A549 (cell line): ENCODE measurements at regions not wholly inside any gene's neighbourhood (a gene's known extent, or its start where the extent isn't known, plus 50 kb on each side); places are given as distances from the start of the nearest gene placed in this dataset.

Source experiments
- CHD4 ChIP-seq: fragments of 200-600 bp; sonication (generic); IDR thresholded peaks from 2 replicates; pipeline ENCODE4 v1.6.1; 2016; ENCODE audit warnings: antibody characterized with exemption, mild to moderate bottlenecking, borderline replicate concordance
- EHMT2 ChIP-seq: fragments of 200-600 bp; sonication (generic); IDR thresholded peaks from 2 replicates; pipeline ENCODE4 v1.6.1; 2016; ENCODE audit warnings: antibody characterized with exemption, low read depth, mild to moderate bottlenecking, moderate library complexity
- EP300 ChIP-seq, 2 experiments: fragments of >200 bp; sonication (Bioruptor Twin); formaldehyde crosslinking; IDR thresholded peaks; 2 replicates in 1 of 2; 3 replicates in 1 of 2; pipeline ENCODE4 v1.6.1; 2016 to 2017
- FOSL2 ChIP-seq, 2 experiments: fragments of 450-650 bp in 1 of 2; fragments of >200 bp in 1 of 2; sonication (Bioruptor Twin) in 1 of 2; formaldehyde crosslinking; IDR thresholded peaks; 2 replicates each; pipeline versions ENCODE4 v1.5.0 to v1.6.1; 2016 to 2020; ENCODE audit warnings: mild to moderate bottlenecking in 1 of 2, moderate library complexity in 1 of 2
- KDM1A ChIP-seq: fragments of 200-600 bp; sonication (generic); IDR thresholded peaks from 2 replicates; pipeline ENCODE4 v1.6.1; 2016; ENCODE audit warnings: low read depth, mild to moderate bottlenecking
- MAX ChIP-seq: IDR thresholded peaks from 2 replicates; pipeline ENCODE4 v1.6.1; 2012
- NR3C1 ChIP-seq: fragments of >200 bp; sonication (Bioruptor Twin); formaldehyde crosslinking; IDR thresholded peaks from 3 replicates; pipeline ENCODE4 v1.6.1; 2017
- POLR2A ChIP-seq: IDR thresholded peaks from 2 replicates; pipeline ENCODE4 v1.6.1; 2012; ENCODE audit warnings: mild to moderate bottlenecking, low read length
- RCOR1 ChIP-seq: fragments of 150-350 bp; IDR thresholded peaks from 2 replicates; pipeline ENCODE4 v1.6.1; 2014; ENCODE audit warnings: antibody characterized with exemption, low read length, low read depth
- RFX5 ChIP-seq: fragments of 450-650 bp; IDR thresholded peaks from 2 replicates; pipeline ENCODE4 v1.7.1; 2014; ENCODE audit warnings: antibody characterized with exemption, mild to moderate bottlenecking, moderate library complexity
- SMC3 ChIP-seq: fragments of >200 bp; sonication (Bioruptor Twin); formaldehyde crosslinking; IDR thresholded peaks from 3 replicates; pipeline ENCODE4 v1.6.1; 2018; ENCODE audit warnings: inconsistent platforms
- TF ChIP-seq, protein P1 (sequence below): fragments of >200 bp; sonication (Bioruptor Twin); formaldehyde crosslinking; IDR thresholded peaks from 3 replicates; pipeline ENCODE4 v1.5.1; 2016
- TF ChIP-seq, protein P2 (sequence below): fragments of 450-650 bp; IDR thresholded peaks from 2 replicates; pipeline ENCODE4 v1.6.1; 2014; ENCODE audit warnings: antibody characterized with exemption

GRCh38 chr2:19709553-19709952, 192.2 kb downstream of the TTC32 start:
- TF ChIP-seq, protein P1, sequence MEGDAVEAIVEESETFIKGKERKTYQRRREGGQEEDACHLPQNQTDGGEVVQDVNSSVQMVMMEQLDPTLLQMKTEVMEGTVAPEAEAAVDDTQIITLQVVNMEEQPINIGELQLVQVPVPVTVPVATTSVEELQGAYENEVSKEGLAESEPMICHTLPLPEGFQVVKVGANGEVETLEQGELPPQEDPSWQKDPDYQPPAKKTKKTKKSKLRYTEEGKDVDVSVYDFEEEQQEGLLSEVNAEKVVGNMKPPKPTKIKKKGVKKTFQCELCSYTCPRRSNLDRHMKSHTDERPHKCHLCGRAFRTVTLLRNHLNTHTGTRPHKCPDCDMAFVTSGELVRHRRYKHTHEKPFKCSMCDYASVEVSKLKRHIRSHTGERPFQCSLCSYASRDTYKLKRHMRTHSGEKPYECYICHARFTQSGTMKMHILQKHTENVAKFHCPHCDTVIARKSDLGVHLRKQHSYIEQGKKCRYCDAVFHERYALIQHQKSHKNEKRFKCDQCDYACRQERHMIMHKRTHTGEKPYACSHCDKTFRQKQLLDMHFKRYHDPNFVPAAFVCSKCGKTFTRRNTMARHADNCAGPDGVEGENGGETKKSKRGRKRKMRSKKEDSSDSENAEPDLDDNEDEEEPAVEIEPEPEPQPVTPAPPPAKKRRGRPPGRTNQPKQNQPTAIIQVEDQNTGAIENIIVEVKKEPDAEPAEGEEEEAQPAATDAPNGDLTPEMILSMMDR: no peak
- TF ChIP-seq NR3C1 (no peak), SMC3 (no peak), POLR2A (no peak), EP300 (IDR thresholded peaks at IDR 0.05) (no peak), RFX5 (no peak), CHD4 (no peak), MAX (no peak), KDM1A (no peak), EHMT2 (no peak), RCOR1 (no peak), FOSL2 (IDR thresholded peaks at IDR 0.05) (no peak), FOSL2 (CRISPR knock-in tag; IDR thresholded peaks at IDR 0.05) (no peak)
- TF ChIP-seq, protein P2, sequence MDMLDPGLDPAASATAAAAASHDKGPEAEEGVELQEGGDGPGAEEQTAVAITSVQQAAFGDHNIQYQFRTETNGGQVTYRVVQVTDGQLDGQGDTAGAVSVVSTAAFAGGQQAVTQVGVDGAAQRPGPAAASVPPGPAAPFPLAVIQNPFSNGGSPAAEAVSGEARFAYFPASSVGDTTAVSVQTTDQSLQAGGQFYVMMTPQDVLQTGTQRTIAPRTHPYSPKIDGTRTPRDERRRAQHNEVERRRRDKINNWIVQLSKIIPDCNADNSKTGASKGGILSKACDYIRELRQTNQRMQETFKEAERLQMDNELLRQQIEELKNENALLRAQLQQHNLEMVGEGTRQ: no peak
